HG02610 (cell line): ENCODE measurements at regions not wholly inside any gene's neighbourhood (a gene's known extent, or its start where the extent isn't known, plus 50 kb on each side); places are given as distances from the start of the nearest gene placed in this dataset.

Experiments
- ATAC-seq: cut with Tn5 transposase; IDR thresholded peaks from one replicate; pipeline ENCODE4 v1.9.1; 2021; ENCODE audit warnings: mild to moderate bottlenecking, moderate library complexity; ENCODE audit not compliant: unreplicated experiment

- no peak for ATAC-seq
These were observed 265.7 kb downstream of the BCL11B start for GRCh38 chr14:99006276-99006675.

GRCh38 chr14:99007795-99008194 is 264.2 kb downstream of the BCL11B start:
- no peak for ATAC-seq

- no peak for ATAC-seq
These were observed 262.1 kb downstream of the BCL11B start for GRCh38 chr14:99009871-99010270.

GRCh38 chr14:99011385-99011784 is 260.6 kb downstream of the BCL11B start:
- ATAC-seq: no peak

DNA sequence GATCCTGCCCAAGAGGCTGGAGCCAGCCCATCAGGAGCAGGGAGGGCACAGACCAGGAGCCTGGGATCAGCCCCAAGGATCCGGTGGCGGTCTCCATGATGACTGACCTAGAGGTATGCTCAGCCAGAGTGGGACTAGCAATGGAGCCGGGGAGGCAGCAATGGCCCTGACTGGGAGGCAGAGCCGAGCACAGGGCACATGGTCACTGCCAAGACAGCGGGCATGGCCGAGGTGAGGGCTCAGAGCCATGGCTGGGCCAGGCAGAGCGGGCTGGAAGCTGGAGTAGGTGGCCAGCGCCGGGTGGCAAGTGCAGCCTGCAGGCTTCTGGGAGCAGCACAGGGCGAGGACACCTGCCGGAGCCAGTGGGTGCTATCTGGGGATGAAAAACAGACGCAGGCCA is 259.3 kb downstream of the BCL11B start:
- ATAC-seq: no peak

- ATAC-seq: no peak
These were observed 256.2 kb downstream of the BCL11B start for GRCh38 chr14:99015833-99016232.

- no peak for ATAC-seq
These were observed 248.6 kb downstream of the BCL11B start for GRCh38 chr14:99023371-99023770.

DNA sequence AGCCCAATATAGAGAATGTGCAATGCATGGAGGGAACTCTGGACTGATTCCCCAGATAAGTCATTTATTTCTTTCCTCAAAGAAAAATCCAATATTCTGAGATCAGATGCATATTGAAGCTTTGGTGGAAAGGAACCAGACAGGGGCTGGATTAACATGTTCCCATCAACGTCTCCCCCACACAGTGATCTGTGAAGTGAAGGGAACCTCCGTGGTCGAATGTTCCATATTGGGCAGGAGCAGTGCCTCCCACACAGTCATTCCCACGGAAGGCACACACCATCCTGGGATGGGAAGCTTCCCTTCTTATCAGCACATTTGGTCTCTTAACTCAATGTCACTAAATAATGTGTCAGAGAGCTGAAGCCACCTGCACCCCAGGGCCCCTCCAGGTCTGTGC is 247.1 kb downstream of the BCL11B start:
- no peak for ATAC-seq

DNA sequence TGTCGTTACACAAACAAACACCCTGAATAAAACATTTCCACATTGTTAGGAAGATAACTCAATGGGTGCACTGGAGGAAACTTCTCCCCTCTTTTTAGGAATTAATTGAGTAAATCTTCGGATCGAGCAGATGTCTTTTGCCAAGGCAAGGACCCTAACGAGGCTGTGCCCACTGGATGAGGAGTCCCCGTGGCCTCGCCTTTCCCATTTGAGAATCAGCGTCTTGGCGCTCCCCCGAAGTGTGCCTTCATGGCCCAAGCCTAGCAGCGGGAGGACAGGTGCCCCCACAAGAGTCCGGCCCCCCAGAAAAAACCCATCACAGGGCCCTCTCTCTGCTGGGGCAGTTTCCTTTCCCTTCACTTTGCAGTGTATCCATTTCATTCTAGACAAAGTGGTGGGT is 246.6 kb downstream of the BCL11B start:
- ATAC-seq: no peak

DNA sequence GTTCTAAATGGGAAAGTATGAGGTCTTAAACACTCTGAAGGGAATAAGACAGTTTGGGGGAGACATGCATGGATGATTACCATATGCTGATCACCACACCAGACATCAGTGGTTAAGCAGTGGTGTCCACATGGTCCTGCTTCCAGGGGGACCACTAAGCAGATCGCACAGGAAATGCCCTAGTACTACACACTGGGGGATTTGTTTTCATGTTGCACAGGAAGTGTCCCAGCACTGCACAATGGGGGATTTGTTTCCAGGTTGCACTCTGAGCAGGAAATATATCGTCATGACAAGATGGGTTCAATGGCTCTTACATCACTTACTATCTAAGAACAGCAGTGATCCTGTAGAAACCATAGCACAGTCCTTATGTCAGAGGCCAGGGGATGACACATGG is 245.5 kb downstream of the BCL11B start:
- ATAC-seq: no peak

- ATAC-seq: no peak
These were observed 244.0 kb downstream of the BCL11B start for GRCh38 chr14:99028041-99028440.

- no peak for ATAC-seq
These were observed 243.5 kb downstream of the BCL11B start for GRCh38 chr14:99028521-99028920.

DNA sequence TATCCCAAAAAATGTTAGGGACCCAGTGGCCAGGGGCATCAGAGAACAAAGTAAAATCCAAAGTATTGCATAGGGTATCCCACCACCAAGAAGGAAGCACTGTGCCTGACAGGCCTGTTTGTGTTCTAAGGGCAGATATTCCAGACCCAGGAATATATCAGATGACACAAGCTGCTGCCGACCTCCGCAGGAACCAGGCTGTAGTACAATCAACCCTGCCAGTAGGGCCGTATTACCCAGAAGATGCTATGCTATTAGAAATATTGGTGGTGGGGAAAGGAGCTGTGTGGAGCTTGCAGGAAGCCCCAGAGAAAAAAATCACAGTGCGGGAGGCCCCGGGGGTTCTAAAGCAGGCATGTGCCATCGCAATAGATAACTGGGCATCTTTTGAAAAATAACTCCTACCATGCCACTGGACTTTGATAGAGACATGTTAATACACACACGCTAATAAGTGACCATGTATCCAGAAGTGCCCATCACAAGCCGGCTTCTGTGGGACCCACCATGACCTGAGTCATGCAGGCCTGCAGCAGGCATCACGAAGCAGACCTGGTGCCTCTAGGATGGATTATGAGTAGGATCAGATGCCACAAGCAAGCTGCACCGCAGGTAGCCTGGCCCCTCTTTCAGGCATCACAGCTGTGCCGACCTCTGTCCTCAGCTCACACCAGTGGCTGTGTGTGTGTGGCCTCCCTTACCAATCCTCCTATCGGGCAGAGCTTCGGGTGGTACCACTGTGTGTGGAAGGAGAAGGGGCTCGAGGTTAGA is 242.7 kb downstream of the BCL11B start:
- ATAC-seq: no peak

DNA sequence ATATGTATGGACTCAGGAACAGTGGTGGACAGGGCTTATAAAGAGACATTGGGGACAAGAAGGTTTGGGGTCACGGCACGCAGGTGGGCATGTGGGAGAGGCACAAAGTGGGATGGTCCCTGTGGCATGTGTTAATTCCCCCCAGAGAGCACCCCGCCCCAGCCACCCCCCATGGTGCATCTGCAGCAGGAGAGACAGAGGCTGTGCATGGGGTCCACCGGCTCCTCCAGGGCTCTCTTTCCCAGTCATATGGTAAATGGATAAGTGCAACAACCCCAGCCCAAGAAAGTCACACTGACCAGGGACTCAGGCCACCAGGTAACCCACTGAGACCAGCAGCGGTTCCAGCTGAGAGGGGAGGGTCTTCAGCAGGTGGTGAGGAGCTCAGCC is 242.1 kb downstream of the BCL11B start:
- no peak for ATAC-seq

DNA sequence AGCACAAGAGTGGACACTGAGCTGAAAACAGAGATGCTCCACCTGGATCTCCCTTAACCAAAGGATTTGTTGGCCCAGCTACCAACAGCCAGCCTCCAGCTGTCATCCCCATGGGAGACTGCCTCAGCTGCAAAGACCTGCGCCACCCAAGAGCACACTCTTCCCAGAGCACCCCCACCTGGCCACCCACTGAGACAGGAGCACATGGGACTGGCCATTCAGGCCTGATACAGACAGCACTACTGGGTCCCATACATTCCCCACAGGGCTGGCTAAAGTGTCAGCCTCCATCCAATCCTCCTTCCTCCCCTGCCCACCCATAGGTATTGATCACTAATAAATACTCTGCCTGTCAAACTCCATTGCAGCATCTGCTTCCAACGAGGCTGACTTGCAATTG is 241.5 kb downstream of the BCL11B start:
- no peak for ATAC-seq

- no peak for ATAC-seq
These were observed 239.2 kb downstream of the BCL11B start for GRCh38 chr14:99032759-99033158.

DNA sequence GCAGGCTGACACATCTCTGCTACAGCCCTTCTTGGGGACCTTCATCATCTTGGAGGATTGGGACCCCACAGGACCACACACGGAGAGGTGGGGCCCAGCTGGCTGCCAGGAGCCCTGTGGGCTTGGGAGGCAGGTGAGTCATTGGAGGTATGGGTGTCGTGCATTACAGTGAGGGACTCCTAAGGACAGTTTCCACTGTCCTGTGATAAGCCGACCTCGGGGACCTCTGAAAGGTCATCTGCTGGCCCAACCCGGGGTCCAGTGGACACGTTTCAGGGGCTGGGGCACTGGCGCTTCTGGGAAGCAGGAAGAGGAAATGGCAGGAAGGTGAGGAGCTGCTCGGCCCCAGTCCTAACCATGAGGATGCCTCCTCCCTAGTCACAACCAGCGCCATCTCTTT is 238.0 kb downstream of the BCL11B start:
- no peak for ATAC-seq

- ATAC-seq: no peak
These were observed 237.3 kb downstream of the BCL11B start for GRCh38 chr14:99034711-99035171.

GRCh38 chr14:99035268-99035667 is 236.7 kb downstream of the BCL11B start:
- no peak for ATAC-seq

DNA sequence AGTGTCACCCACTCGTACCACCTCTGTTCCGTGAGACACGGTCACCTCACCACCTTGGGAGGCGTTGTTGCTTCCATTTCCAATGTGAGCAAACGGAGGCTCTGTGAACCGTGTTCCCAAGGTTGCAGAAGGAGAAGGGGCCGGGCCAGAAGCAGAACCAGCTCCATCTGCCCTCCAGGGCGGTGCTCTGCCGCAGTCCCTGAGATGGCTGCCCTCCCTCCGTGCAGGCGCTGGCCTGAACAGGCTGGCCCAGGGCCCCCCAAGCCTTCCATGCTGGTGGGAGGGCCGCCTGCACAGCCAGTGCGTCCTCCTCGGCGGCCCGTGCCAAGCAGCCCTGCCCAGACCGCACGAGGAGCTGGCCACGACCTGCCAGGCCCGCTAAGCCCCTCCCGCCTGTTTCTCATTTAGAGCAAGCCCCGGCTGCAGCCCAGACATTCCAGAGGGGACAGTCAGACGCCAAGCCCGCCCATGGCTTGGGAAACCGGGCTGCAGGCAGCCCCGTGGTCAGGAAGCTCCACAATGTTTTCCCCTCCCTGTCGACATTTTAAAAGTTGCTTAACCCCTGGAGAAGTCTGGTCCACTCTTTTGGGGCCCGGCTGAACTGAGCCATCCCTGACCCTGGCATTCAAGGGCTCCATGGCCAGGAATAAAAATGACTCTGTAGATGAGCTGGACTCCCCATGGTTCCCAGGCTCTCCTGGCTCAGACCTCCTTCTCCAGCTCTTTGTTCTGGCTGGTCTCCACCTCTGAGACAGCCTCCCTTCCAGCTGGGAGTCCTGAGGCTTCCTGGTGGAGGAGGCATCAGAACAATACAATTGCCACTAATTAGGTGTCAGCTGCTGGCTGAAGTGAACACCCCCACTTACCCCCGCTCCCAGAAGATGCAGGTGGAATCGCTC is 236.0 kb downstream of the BCL11B start:
- no peak for ATAC-seq

DNA sequence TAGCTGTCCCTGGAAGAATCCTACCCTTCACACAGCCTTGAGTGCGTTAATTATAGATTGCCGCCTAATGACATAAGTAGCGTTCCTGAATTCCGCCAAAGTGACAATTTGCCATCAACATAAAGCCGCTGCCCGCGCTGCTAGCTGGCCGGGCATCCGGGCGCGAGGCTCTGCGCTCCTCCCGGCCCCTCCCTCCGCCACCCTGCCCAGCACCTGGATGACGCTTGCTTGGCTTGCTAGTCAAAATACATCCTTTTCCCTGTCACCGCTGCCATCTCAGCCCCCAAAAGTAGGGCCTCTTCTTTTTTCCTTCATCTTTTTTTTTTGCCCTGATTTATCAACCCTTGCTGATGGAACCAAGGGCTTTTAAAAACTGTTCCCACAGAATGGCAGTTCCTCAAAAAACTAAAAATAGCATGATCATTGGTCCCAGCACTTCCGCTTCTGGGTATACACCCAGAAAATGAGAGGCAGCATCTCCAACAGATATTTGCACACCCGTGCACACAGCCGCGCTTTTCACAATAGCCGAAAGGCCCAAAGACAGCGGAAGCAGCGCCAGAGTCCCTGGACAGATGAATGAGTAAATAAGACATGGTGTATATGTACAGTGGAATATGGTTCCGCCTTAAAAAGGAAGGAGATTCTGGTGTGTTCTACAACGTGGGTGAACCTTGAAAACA is 235.2 kb downstream of the BCL11B start:
- no peak for ATAC-seq
